ENCODE measurements at regions not wholly inside any gene's neighbourhood (a gene's known extent, or its start where the extent isn't known, plus 50 kb on each side); places are given as distances from the start of the nearest gene placed in this dataset.
"Not testable (repeated sequence)": the region's sequence is repeated elsewhere in the genome, so short reads cannot be mapped to it uniquely, and the experiment has no call there.

DNA sequence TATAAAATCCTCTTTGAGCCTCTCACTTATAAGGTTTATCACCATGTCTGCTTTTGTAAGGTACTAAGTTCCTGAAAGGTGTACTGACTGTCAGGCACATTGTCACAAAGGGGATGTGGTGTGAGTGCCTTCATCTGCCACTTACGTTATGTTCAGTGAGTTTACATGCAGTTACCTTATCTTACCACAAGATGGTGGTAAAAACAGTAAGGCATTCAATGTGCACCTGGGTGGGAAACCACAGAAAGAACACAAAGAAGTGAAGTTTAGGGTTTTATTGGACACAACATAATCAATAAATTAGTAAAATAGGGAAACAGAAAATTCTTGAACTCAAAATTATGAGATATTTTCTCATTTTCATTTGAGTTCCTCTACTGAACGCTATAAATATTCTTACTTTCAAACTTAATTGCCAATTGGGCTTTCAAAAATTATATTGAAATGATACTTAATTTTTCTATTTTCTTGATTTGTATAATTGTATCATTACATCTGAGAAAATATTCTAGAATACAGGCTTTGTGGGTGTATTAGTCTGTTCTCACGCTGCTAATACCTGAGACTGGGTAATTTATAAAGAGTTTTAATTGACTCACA, 650.8 kb downstream of the PCDH7 start:
- DNase-seq (ENCODE audit: low read depth): no peak

GRCh38 chr4:31374256-31374960, 654.2 kb downstream of the PCDH7 start:
- DNase-seq (ENCODE audit: low read depth): no peak

DNA sequence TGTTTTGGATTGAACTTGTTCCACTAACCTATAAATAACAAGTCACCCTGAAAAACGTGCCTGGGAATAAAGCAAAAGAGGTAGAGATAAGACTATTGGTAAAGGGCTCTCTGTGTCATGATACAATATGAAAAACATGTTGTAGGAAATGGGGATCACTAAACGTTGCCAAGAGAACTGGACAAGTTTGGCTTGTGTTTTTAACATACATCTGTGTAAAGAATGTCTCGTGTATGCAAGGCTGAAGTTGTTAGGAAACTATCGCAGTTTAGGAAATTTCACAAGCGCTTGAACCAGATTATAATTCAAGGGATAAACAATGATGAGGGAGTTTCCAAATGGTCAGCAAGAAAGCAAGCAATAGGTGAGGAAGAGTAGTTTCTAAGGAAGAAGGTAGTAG, 655.8 kb downstream of the PCDH7 start:
- DNase-seq (ENCODE audit: low read depth): no peak

DNA sequence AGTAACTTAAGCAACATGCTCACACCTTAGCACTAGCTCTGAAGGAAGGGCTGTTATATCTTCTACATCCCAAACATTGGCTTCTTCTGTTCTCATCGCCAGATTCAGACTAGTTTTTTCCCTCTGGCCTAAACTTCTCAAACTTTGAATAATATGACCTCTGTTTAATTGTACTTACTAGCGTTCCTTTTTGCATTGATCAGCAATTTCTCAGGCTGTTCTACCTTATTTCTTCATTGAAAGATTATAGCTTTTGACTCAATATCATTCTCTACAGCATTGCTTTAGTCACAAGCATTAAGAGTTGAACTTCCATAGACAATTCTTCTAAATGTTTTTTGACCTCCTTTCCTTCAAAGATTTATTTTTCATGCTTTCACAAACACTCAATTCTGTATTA, 659.2 kb downstream of the PCDH7 start:
- DNase-seq (ENCODE audit: low read depth): no peak

DNA sequence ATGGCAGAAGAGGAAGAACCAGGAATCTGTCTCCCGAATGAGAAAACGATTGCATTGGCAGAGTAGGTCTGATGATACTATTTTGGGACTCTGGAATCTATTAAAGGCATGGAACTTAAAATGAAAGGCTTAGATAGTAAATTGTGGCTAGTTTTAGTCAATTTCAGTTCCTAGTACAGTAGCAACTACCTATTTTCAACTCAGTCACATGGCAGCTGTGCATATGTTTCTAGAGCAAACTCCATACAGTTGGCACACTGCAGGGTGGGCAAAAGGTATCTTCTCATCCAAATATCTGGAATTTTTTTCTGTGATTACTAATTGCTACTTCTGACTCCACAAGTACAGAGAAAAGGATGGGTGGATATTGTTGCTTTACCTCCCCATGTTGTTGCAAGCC, 663.6 kb downstream of the PCDH7 start:
- no peak for DNase-seq (ENCODE audit: low read depth)

DNA sequence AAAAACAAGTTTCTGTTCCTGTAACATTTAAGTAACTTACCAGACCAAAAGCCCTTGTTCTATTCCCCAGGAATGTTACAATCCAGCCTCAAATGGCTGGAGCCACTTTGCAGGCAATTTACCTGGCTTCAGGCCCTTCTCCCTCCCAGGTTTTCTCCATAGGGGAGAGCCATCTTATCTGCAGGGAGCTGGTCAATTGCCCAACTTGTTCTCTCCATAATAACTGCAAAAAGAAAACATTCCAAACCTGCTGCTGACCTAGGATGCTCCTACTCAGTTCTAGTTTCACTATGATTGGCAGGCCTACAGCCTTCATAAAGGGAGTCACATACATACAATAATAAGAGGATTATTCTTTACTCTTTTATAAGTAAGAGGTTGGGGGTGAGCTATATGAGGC, 670.7 kb downstream of the PCDH7 start:
- DNase-seq (ENCODE audit: low read depth): no peak

DNA sequence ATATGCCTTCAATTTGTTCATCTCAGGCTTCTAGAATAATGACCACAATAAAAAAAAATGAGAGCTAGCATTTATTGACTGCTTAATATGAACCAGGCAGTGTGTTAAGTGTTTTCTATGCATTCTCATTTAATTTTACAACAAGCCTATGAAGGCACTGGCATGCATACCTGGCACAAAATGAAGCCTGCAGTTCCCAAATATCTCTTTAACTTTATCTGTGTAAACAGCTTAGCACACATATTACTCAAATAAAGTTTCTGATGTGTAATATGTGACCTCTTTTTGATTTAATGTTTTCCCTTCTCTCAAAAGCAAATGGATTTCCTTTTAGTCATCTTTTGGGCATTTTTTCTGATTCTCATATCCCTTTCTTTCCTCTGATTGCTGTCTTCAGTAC, 671.8 kb downstream of the PCDH7 start:
- DNase-seq (ENCODE audit: low read depth): peak; percentile 18

DNA sequence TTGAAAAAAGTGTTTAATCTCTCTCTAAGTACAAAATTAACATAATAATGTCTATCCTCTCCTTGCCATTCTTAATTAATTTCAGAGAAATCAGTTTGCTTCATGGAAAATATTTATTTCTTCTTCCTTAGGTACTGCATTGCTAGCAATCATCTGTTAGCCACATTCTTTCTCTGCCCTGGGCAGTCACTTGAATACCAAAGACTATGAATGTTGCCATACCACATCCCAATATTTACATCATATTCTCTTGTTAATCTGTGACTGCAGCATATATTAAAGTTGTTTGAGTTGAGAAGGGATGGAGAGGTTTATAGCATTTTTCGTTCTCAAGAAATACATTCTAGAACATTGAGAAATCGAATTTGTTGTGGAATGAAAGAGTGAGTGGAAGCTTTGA, 672.8 kb downstream of the PCDH7 start:
- no peak for DNase-seq (ENCODE audit: low read depth)

DNA sequence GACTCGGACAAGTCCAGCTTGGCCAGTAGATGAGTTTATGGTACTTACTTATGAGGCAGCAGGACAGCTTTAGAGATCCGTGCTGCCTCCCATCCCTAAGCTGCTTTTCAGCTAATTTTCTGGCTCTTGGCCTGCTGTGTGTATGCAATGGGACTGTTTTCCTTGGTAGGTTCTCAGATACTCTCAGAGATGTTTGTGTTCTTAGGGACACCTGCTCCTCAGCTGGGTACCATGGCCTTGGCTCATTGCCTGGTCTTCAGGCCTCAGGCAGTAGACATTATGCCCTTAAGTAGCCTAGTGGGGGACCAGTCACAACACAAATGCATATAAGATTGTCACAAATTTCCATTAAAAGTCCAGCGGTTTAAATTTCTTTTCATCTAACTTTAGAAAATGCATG, 688.0 kb downstream of the PCDH7 start:
- DNase-seq (ENCODE audit: low read depth): no peak

DNA sequence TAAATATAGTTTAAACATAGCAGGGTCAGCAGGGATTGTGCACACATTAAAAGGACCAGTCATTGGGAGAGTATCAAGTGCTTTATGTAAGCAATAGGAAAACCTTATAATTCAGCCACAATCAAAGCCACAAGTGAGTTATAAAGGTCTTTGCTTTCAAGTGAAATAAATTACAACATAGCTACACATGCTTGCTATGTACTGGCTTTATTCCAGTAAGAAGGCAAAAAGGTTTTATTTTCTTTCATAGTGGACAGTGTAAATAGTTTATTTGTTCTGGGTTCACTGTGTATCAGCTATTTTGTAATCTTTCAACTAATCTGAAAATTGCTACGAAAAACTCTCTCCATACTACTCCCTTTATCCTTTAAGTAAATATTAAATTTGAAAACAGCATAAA, 691.4 kb downstream of the PCDH7 start:
- no peak for DNase-seq (ENCODE audit: low read depth)

GRCh38 chr4:31415629-31416028, 695.5 kb downstream of the PCDH7 start:
- no peak for DNase-seq (ENCODE audit: low read depth)

DNA sequence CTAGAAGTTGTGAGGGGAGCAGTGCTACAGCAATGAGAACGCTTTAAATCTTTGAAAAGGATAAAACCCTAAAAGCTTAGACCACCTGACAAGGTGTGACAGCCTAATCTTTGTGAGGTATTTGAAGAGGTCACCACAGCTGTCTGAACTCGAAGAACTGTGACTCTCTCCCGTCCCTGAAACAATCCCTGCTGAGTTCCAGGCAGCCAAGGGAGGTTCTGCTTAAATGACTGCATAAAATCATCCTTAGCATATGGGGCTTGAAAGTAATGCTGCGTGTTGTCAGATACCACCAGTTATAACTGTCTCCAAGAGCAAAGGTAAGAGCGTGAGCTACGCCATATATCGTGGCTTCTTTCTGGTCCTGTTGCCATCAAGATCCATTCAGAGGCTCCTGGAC, 696.3 kb downstream of the PCDH7 start:
- no peak for DNase-seq (ENCODE audit: low read depth)

- DNase-seq (ENCODE audit: low read depth): no peak
These were observed 696.9 kb downstream of the PCDH7 start for GRCh38 chr4:31417040-31417439.

- peak; percentile 11 for DNase-seq (ENCODE audit: low read depth)
These were observed 701.8 kb downstream of the PCDH7 start for GRCh38 chr4:31422006-31422405.

DNA sequence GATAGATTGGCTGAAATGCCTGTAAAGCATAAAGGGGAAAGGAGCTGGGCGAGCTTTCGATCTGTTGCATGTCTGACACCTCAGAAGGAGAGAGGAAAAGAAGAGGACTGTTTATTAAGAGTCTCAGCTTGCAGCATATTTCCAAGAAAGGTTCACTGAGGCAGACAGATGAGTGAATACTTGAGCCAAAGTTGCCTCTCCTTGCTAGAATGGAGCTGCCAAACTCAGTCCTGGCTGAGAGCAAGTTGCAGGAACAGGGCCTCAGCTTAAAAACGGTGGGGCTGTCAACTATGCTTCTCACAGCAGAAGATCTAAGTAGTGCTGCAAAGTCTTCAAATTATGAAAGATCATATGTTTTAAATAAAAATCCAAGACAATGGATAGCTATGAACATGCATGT, 707.5 kb downstream of the PCDH7 start:
- DNase-seq (ENCODE audit: low read depth): no peak

GRCh38 chr4:31442236-31442635, 722.1 kb downstream of the PCDH7 start:
- DNase-seq (ENCODE audit: low read depth): no peak

- no peak for DNase-seq (ENCODE audit: low read depth)
These were observed 725.4 kb downstream of the PCDH7 start for GRCh38 chr4:31445526-31445925.

DNA sequence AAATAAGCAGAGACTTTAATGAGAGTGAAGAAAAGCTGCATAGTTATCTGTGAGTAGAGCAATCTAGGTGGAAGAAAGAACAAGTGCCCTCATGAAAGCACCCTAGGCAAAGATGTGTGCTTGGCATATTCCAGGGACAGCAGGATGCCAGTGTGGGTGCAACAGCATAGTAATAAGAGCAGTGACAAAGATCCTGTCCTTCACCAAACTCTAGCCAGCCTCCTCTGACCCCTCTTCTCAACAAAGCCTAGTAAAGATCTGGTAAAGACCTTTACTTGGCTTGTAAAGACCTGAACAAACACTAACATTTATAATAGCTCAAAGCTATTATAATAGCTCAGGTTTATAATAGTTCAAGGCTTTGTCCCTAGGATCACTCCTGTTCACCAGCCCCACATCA, 735.4 kb downstream of the PCDH7 start:
- DNase-seq (ENCODE audit: low read depth): no peak

DNA sequence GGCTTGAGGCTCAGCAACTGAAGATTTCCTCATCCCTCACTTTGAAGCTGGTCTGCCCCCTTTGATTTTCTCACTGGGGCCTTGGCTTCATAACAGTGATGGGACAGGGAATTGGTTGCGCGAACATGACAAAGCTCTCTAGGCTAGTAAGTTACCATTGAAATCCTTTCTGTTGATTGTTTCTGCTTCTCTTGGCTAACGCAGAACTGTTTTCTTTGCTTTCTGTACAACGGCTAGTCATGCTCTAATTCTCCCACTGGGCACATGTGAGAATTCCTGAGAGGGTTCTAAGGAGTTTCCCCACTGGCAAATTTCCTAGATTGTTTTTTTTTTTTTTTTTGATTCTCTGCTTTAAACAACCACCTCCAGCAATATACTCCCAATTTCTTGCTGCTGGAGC, 738.6 kb downstream of the PCDH7 start:
- DNase-seq (ENCODE audit: low read depth): no peak

DNA sequence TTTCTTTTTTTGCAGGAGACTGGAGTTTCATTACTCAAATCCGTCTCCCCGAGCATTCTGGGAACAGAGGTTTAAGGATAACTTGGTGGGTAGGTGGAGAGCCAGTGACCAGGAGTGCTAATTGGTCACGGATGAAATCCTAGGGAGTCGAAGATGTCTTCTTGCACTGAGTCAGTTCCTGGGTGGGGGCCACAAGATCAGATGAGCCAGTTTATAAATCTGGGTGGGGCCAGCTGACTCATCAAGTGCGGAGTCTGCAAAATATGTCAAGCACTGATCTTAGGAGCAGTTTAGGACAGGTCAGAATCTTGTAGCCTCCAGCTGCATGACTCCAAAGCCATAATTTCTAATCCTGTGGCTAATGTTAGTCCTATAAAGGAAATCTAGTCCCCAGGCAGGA, 741.3 kb downstream of the PCDH7 start:
- DNase-seq (ENCODE audit: low read depth): peak; percentile 70

GRCh38 chr4:31467781-31468180, 747.6 kb downstream of the PCDH7 start:
- DNase-seq (ENCODE audit: low read depth): peak; percentile 65

- no peak for DNase-seq (ENCODE audit: low read depth)
These were observed 754.1 kb downstream of the PCDH7 start for GRCh38 chr4:31474221-31474620.

DNA sequence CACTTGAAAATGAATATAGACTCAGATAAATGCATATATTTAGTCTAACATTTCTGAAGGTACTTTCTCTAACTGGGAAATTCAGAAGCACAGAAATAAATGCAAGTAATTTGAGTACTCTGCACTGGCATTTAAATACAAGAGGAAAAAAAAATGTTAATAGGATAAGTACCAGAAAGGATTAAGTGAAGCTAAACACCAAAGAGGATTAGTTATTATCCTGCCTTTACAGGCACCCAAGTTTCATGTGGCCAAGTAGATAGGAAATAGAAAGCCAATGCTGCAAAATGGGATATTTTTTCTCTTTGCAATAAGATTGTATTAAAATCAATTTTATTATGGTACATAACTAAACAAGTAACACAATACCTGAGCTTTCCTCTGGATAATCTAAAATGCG, 762.5 kb downstream of the PCDH7 start:
- DNase-seq (ENCODE audit: low read depth): no peak

DNA sequence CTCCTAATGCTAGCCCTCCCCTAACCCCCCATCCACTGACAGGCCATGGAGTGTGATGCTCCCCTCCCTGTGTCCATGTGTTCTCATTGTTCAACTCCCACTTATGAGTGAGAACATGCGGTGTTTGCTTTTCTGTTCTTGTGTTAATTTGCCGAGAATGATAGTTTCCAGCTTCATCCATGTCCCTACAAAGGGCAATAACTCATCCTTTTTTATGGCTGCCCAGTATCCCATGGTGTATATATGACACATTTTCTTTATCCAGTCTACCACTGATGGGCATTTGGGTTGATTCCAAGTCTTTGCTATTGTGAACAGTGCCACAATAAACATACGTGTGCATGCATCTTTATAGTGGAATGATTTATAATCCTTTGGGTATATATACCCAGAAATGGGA, 779.0 kb downstream of the PCDH7 start:
- not testable (repeated sequence) for DNase-seq (ENCODE audit: low read depth)

Measured in HS-5 (cell line).